ENCODE measurements at regions not wholly inside any gene's neighbourhood (a gene's known extent, or its start where the extent isn't known, plus 50 kb on each side); places are given as distances from the start of the nearest gene placed in this dataset.

- Mint-ChIP-seq H3K27me3 (ENCODE audit: insufficient read depth) (peaks cover 1% of the 10 kb centered on the region; the same call in 1 of the 2 replicates), H3K36me3 (ENCODE audit: low read depth) (no peaks in the 10 kb centered on the region), H3K9me3 (no peaks in the 10 kb centered on the region), H3K4me1 (ENCODE audit: low read depth) (peaks cover 31% of the 10 kb centered on the region), H3K27ac (no peak overlapping the region), H3K4me3 (no peak overlapping the region)
- TF ChIP-seq CTCF (IDR thresholded peaks at IDR 0.05) = no peak
- DNase-seq = no peak
Observed at GRCh38 chr7:27459021-27459730, 203.5 kb downstream of the HIBADH start.

GRCh38 chr7:27459731-27460053 is 203.0 kb downstream of the HIBADH start:
- DNase-seq = no peak
- peaks cover 1% of the 10 kb centered on the region; the same call in 1 of the 2 replicates for H3K27me3 Mint-ChIP-seq (ENCODE audit: insufficient read depth)
- H3K4me1 Mint-ChIP-seq (ENCODE audit: low read depth) = peaks cover 26% of the 10 kb centered on the region
- H3K27ac Mint-ChIP-seq = no peak overlapping the region
- no peaks in the 10 kb centered on the region for H3K36me3 Mint-ChIP-seq (ENCODE audit: low read depth)
- no peaks in the 10 kb centered on the region for H3K9me3 Mint-ChIP-seq
- H3K4me3 Mint-ChIP-seq = no peak overlapping the region
- TF ChIP-seq CTCF (IDR thresholded peaks at IDR 0.05) = no peak

- no peak for TF ChIP-seq CTCF (IDR thresholded peaks at IDR 0.05)
- Mint-ChIP-seq H3K4me3 (no peak overlapping the region; the same call in 1 of the 2 replicates), H3K9me3 (no peaks in the 10 kb centered on the region), H3K4me1 (ENCODE audit: low read depth) (peaks cover 26% of the 10 kb centered on the region), H3K27me3 (ENCODE audit: insufficient read depth) (peaks cover 19% of the 10 kb centered on the region), H3K36me3 (ENCODE audit: low read depth) (no peaks in the 10 kb centered on the region), H3K27ac (no peak overlapping the region)
- DNase-seq = no peak
Observed at GRCh38 chr7:27462575-27463270, 200.0 kb downstream of the HIBADH start.

- Mint-ChIP-seq H3K27me3 (ENCODE audit: insufficient read depth) (peaks cover 25% of the 10 kb centered on the region), H3K36me3 (ENCODE audit: low read depth) (no peaks in the 10 kb centered on the region), H3K4me1 (ENCODE audit: low read depth) (peaks cover 13% of the 10 kb centered on the region), H3K27ac (no peak overlapping the region), H3K4me3 (no peak overlapping the region), H3K9me3 (no peaks in the 10 kb centered on the region)
- DNase-seq = no peak
- TF ChIP-seq CTCF (IDR thresholded peaks at IDR 0.05) = no peak
Observed at GRCh38 chr7:27464970-27465369, 197.7 kb downstream of the HIBADH start.

- H3K9me3 Mint-ChIP-seq = no peaks in the 10 kb centered on the region
- H3K4me3 Mint-ChIP-seq = no peak overlapping the region
- TF ChIP-seq CTCF (IDR thresholded peaks at IDR 0.05) = no peak
- H3K4me1 Mint-ChIP-seq (ENCODE audit: low read depth) = peaks cover 13% of the 10 kb centered on the region
- DNase-seq = no peak
- no peaks in the 10 kb centered on the region for H3K36me3 Mint-ChIP-seq (ENCODE audit: low read depth)
- no peak overlapping the region for H3K27ac Mint-ChIP-seq
- peaks cover 26% of the 10 kb centered on the region for H3K27me3 Mint-ChIP-seq (ENCODE audit: insufficient read depth)
Observed at GRCh38 chr7:27466703-27467102, 196.0 kb downstream of the HIBADH start.
